ENCODE measurements at regions not wholly inside any gene's neighbourhood (a gene's known extent, or its start where the extent isn't known, plus 50 kb on each side); places are given as distances from the start of the nearest gene placed in this dataset.
"Not testable (repeated sequence)": the region's sequence is repeated elsewhere in the genome, so short reads cannot be mapped to it uniquely, and the experiment has no call there.

DNA sequence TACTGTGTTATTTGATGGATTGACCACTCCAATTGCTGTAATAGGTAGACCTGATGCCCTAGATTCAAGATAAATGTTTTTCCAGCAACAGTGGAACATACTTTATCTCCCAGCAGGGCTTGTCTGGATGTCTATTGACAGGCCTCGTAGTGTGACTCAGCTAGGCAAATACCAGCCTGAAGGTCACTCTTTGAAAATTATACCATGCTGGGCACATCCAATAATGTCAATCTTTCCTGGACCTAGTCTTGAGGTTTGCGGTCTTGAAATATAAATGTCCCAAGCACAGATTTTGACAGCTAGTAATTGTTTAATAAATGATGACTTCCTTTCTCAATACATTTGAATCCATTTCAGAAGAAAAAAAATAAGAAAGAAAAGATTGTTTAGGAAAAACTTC is 1138.0 kb upstream of the TMPRSS15 start:
- no peak for DNase-seq

DNA sequence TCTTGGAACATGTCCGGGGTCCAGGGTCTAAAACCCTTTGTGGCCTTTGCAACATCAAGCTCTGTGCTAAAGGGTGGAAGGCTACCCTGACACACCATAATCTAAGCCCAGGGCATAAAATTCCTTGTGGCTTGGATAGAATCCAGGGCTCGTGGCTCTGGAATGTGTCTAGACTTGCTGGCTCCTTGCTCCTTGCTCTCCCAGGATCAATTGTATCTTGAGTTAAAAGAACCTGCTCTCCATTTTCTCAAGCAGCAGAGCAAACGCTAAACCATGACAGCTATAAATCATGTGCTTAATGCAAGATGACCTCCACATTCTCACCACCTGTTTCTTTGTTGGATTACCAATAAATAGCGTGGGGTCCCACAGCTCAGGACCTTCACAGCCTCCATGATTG is 1140.9 kb upstream of the TMPRSS15 start:
- not testable (repeated sequence) for DNase-seq

DNA sequence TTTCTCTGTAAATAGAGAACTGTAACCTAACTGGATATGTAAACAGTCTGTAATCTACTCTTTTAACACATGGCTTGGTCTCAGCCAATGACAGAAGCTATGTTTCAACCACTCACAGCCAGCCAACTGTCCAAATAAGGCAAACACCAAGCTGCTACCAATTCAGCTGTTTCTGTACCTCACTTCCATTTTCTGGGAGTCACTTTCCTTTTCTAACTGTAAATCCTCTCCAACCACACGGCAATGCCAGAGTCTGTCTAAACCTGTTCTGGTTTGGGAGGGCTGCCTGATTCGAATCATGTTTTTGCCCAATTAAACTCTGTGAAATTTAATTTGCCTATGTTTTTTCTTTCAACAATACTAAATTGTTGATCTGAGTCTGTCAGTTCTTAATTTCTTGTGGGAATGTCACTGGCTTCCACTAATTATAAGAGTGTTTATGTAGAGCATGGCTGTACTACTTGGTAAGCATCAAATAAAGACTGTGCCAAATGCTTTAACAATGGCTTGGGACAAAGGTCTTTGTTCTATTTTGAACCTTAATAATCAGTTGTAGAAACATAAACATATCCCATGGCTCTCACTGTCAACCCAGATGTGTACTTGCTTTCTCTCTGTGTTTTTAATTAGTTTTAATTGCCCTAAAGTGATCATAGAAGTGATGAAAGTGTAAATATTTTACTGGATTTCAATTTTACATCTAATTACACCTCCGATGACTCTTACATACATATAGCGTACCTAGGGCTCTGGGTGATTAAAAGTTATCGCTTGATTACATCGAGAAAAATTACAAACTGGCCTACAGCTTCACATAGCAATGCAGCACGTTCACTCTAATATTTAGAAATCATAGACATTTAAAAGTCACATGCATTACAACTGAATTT is 1144.6 kb upstream of the TMPRSS15 start:
- DNase-seq = no peak

DNA sequence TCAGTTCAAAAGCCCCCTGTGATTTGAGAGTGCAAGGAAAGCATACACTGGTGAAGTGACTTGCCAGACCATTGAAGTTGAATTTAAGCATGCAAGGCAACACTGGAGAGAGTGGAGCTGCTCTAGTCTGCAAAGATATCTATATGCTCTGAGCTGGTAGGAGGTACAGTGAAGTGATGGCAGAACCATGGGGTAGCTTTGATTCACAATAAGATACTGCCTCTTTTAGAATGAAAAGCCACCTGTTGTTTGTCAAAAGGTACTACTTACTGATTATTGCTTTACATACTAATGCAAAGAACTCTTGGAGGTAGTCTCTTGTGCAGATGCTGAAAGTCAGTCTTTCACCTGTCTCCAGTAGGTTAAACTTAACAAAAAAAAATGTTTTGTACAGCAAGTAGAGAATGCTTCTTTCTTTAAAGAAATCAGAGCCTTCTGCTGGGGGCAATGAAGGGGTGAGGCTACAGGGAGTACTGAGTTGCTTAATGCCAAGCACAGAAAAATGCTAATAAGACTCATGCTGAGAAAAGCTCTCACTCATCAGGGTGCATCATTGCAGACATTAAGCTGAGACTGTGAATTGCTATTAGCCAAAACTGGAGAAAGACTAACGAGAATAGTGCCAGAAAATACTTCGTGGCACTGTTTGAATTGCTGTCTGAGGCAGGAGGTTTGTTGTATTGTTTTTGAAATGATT is 1150.5 kb upstream of the TMPRSS15 start:
- DNase-seq = no peak

DNA sequence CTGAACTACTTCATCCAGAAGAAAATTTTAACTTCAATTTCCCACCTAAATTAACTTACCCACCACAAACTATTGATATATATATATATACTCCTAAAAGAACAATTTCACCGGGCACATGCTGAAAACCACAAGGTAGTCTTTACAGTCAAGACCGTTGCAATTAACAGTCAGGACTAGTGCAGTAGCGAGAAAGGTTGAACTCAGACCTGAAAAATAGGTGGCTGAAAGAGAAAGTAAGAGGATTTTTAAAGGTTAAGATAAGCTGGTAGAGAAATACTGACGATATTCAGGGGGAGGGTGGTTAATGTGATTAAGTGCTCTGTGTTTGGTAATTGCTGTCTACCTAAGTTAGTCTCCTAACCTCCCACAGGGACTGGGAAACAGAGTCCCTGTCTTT is 1153.5 kb upstream of the TMPRSS15 start:
- DNase-seq = no peak

DNA sequence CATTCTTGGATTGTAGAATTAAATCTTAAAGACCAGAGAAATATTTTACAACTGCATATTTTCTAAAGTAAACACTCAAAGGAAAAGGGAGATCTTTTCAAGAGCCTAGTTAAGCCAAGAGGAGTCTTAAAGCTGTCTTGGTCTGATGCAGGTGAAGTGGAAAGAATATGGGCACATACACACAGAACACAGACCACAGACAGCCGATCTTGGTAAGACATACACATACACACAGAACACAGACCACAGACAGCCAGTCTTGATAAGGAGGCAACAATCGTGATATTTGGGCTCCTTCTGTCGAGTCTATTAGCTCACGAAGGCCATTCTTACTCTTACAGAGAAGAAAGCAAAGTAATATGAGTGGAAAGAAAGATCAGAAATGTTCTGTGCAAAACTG is 1153.9 kb upstream of the TMPRSS15 start:
- no peak for DNase-seq

DNA sequence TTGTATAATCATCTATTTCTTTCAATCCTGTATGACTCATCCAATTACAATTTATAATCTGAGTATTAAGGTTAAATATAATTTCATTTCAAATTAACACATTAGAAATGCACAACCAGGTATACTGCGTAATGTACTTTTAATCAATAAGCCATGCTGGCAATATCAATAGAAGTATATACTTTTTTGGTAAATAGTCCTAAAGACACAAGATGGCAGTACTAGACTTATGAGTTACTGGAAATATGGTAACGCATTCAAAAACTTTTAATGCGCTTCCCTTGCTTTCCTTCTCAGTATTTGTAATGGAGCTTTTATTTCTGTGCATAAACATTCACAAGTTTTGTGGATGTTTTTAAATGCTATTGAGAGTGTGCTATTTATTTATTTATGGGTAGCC is 1162.0 kb upstream of the TMPRSS15 start:
- DNase-seq = no peak

DNA sequence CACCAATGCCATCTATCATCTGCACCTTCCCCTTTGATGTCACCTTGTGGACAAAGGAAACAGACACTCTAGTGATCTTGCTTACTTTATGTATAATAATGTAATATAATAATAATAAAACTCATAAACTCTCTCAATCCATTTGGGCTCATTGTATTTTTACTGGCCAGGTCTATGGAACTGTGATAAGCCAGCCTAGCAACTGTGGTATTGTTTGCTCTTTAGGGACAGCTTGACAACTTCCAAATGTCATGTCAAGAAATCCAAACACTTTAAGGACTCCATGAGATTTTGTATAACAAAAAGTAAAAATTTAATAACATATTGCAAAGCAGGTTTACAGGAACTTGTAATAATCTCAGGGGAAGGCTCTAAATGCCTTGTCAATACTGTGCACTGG is 1163.4 kb upstream of the TMPRSS15 start:
- no peak for DNase-seq

DNA sequence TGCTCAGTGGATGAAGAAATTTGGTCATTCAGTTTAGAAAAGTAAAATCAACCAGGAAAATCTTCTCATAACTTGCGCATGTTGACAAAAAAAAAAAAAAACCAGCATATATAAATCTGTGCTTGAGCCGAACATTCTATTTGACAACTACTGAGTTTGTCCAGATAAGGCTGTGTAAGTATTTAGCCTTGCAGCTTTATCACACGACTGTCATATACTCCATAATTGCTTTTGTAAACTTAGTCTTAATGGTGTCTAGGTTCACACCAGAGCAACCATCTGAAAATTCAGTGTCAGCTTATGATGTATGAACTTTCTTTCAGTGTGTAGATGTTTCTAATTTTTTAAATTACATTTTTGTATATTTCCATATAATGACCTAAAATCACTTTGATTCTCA is 1173.8 kb upstream of the TMPRSS15 start:
- no peak for DNase-seq

DNA sequence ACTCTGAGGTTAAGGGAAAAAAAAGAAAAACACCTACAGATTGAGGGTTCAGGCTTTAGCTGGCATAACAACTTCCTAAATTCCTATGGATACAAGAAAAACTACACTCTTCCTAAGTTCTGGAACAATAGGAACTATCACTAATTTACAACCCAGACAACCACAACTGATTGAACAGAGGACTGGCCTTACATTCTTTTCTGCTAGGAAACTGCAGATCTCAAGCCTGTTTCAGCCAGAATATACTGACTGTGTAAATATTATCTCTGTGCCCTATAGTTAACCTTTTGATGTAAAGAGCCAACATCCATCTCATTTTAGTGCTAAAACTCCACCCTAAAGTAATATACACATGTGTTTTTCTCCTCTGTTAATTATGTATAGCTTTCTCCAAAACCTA is 1186.5 kb upstream of the TMPRSS15 start:
- DNase-seq = no peak

DNA sequence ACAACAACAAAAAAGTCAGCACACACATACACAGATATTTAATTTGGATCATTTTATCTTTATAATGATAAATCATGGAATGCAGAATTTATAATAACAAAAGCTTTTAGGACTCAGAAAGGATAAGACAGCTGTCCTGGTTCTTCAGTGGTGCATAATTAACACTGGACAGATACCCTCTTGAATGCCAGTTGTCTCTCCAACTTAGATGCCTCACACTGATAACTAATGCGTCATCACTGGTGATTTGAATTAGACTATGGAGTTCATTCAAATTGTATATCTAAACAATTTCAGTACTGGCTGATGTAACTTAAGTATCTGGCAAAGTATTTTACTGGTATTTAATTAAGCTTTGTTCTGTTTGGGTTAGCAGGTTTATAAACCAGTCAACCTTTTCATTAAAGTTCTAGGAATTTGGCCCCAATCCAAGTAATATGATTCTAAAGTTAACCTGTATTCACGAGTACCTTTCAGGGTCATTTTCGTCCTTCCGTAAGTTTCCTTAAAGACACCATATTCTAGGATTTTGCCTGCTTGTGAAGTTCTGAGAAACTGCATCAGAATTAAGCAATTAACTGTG is 1199.5 kb upstream of the TMPRSS15 start:
- DNase-seq = no peak

DNA sequence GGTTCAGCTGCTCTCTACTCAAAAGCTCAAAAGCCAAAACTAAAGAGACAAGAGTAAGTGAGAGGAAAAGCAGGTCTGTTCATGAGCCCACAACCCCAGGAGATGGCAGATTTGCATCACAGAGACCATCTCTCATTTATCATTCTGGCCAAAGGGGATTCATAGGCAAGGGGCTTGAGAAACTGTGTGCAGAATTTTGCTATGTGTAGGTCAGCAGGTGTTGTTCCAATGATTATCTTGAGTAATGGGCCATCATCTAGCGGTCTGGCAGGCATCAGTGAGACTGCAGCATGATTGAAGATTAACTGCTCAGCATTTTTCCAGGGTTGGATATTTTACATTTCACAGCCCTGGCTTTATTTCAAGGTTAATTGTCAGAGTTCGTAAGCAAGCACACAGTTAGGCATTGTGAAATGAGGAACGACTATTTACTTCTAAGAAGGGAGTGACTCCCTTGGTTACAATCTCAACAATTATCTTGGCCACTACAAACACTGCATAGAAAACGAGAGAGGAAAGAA is 1204.6 kb upstream of the TMPRSS15 start:
- DNase-seq = no peak

DNA sequence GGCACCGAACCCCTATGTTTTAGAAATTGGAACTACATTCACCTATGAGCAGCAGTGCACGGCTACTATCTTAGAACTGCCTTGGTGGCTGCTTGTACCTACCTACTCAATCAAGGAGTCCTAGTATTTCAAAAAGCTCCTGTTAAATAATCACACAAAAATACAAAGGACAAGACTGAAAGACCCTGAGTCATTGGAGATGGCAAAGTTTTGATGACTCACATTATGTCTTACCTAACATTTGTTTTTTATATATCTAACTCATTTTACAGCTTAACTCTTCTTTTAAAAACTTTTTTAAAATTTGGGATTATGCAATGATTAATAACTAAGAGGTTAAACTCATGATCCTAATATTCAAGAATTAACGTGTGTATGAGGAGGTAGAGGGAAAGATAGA is 1206.0 kb upstream of the TMPRSS15 start:
- no peak for DNase-seq

DNA sequence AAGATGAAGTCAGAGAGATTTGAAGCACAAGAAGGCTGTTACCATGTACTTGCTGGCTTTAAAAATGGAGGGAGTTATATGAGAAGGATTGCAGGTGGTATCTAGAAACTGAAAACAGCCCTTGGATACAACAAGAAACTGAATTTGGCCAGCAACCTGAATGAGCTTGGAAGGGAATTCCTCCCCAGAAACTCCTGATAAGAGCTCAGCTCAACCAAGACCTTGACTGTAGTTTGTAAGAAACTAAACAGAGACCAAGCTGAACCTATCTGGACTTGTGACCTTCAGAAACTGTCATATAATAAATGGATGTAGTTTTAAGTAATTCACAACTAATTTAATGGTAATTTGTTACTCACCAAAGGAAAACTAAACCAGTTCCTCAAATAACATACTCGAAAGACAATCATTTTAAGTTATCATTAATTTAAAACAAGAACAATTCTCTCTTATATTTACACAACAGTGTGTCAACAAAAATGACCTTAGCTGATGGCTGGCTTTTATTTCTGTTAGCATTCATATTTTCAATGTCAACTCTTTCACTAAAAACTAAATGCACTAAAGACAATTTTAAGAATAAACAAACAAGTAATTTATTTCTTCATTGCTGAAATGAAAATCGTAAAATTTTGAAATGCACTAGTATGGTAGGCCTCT is 1218.4 kb upstream of the TMPRSS15 start:
- no peak for DNase-seq

DNA sequence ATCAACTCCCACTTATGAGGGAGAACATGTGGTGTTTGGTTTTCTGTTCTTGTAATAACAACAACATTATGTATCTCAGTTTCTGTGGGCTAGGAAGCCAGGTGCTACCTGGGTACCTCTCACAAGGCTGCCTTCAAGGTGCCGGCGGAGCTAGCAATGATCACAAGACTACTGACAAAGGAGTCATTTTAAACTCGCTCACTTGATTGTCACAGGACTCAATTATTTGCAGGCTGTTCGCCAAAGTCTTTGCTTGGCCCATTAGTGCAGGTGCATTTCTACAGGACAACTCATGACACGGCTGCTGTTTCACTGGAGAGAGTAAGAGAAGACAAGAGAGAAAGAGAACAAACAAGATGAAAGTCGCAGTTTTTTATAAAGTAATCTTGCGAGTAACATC is 1237.4 kb upstream of the TMPRSS15 start:
- DNase-seq = no peak

DNA sequence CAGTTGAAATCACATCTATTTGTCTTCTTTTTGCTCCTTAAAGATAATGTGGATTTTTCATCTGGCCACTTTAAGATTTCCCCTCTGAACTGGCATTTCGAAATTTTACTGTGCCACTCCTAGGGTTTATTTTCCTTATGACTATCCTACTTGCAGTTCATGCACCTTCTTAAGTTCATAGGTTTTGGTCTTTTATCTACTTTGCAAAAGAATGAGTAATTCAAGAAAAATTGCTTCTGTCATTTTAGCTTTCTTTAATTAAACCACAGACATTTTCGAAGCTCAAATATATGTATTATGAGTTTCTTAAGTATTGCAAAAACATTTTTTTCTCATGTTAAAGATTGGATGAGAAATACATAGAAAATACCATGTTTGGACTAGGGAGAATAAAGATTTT is 1244.8 kb upstream of the TMPRSS15 start:
- no peak for DNase-seq

DNA sequence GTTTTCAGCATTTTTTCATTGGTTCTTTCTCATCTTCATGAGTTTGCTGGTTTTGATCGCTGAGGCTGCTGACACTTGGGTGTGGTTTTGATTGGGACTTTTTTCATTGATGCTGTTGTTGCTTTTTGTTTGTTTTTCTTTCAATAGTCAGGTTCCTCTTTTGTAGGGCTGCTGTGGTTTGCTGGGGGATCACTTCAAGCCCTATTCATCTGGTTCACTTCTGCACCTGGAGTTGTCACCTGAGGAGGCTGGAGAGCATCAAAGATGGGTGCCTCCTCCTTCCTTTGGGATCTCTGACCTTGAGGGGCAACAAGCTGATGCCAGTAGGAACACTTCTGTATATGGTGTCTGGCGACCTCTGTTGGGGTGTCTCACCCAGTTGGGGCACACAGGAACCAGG is 1279.9 kb upstream of the TMPRSS15 start:
- DNase-seq = no peak

DNA sequence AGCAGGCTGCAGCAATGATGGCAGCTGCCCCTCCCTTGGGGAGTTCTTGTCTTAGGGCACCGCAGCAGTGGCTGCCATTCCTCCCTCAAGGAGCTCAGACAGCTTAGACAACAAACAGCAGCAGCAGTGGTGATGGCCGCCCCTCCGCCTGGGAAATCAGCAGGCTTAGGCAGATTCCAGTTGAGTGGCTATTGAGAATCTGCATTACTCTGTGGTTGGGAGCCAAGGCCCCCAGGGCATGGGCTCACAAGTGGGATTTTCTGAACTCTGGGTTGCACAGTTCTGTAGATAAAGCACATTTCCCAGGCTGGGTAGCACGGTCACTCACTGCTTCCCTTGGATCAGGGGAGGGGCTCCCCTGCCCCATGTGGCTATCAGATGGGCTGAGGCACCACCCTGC is 1280.7 kb upstream of the TMPRSS15 start:
- no peak for DNase-seq

DNA sequence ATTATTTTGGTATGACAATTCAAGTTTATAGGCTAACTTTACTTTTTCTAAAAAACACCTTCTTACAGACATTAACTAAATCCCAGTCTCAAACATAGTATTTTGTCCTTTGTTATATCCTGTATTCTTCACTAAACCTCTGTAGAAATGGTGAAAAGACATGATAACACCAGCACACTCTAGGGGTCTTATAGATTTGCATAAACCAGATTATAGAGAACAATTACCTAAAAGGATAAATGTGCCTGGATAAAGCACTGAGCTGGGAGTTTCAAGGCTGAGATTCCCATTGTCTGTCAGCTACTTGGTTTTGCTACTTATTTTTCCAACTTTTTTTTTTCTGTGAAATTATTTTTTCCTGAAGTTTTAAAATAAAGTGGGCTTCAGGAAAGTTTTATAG is 1288.6 kb upstream of the TMPRSS15 start:
- no peak for DNase-seq

DNA sequence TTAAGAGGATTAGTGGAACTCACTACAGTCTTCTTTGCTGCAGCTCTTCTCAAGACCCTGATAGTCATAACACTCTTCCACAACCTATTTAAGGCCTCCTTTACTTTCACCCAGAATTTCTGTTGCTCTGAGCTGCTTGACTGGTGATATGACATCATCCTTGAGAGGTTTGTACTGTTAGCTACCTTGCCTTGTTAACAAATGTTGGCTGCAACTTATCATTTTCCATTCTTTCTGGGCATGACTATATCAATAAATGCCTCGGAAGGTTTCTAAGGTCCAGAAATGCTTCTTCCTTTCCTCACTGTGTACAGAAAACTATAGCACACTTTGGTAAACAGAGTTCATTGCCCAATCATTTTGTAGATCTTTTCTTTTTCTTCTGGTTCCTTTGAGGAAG is 1292.2 kb upstream of the TMPRSS15 start:
- no peak for DNase-seq

DNA sequence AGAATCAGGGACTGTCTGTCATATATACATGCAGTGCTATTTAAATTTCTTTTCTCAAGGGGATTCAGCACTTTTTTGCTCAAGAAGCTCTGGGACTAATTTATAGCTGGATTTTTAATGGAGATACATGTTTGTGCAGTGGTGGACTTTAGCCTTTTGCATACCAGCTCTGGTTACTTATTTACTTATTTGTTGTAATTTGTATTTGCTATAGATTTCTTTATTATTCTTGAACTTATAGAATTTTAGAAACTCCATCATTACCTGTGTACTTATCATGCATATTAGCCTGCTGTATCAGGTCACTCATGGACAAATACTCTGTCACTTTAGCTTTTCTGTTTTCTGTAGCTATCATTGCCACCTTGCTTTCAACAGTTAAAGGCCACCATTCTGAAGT is 1296.9 kb upstream of the TMPRSS15 start:
- no peak for DNase-seq

DNA sequence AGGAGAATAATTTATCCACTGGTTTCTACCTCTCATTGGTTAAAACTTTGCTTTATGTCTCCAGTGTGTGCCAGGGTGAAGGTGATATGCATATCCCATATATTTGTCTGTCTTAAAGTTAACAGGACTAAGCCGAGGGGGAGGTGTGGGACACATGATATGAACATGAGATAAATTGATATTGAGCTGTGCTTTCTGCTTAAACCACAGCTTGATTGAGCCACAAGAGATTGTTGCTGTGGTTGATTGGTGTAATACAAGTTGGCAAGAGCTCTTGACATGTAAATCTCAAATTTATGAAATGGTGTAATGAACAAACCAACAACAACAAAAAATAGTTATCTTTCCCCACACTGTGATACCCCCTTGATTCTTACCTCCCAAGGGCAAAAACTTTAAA is 1295.5 kb upstream of the NCAM2 start:
- DNase-seq = no peak

DNA sequence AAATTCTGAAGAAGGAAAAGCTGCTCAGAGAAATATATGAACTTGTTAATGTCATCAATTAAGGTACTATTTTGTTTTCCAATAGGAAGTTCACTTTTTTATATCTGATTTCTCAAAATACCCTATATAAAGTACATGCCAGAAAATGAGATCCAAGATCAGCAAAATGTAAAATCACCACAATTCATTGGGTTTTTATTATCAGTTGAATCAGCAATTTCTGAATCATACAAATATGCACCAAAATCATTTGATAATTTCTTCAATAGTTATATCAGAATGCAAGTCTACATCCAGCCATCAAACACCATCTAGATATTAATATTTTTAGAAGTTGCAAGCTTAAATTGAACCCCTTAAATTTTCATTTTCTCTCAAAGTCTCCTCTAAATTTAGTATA is 1293.4 kb upstream of the NCAM2 start:
- DNase-seq = no peak

All from right forelimb (tissue), 1 donor.